DMS114 treated with DMSO at 0.1 percent for 48 hours (cell line): ENCODE measurements at regions not wholly inside any gene's neighbourhood (a gene's known extent, or its start where the extent isn't known, plus 50 kb on each side); places are given as distances from the start of the nearest gene placed in this dataset.

Source experiments
- DNase-seq: peaks from one replicate; lab custom pipeline; 2025; ENCODE audit not compliant: unreplicated experiment; lab: John Stamatoyannopoulos, UW

DNA sequence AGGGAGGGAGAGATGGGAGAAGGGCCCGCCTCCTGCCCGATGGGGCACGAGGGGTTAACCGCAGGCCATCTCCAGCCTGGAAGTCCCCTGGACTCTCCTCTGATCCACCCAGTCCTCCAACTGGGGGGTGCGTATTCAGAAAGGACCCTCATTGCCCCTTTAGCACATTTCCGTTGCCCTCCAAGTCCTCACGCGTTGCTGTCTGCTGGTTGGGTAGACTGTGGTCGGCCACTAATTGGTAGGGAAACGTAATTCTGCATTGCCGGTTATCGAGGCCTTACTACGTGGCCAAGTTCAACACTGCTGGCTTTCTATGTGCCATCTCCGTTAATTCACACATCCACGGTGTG, 103.4 kb downstream of the FOXL1 start:
- no peak for DNase-seq

DNA sequence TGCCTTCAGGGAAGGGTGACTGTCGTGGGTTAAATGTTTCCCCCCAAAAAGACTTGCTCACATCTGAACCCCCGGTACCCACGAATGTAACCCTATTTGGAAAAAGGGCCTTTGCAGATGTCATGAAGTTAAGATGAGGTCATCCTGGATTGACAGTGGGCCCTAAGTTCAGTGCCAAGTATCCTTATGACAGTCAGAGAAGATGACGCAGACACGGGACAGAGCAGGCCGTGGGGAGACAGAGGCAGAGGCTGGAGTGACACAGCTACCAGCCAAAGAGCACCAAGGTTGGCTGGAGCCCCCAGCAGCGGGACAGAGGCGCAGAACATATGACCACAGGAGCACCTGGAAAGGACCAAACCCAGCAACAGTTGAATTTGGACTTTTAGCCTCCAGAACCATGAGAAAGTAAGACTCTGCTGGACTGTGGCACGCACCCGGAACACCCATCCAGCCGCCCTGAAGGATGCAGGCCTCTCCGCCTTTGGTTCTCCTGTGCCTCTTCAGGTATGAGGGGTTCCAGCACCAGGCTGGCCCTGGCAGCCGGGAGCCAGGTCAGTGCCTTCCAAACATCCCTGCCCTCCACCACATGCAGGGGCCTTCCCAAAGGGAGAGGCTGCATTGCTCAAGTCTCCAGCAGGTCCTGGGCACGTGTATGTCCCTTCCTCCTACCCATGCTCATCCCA, 104.0 kb downstream of the FOXL1 start:
- no peak for DNase-seq

DNA sequence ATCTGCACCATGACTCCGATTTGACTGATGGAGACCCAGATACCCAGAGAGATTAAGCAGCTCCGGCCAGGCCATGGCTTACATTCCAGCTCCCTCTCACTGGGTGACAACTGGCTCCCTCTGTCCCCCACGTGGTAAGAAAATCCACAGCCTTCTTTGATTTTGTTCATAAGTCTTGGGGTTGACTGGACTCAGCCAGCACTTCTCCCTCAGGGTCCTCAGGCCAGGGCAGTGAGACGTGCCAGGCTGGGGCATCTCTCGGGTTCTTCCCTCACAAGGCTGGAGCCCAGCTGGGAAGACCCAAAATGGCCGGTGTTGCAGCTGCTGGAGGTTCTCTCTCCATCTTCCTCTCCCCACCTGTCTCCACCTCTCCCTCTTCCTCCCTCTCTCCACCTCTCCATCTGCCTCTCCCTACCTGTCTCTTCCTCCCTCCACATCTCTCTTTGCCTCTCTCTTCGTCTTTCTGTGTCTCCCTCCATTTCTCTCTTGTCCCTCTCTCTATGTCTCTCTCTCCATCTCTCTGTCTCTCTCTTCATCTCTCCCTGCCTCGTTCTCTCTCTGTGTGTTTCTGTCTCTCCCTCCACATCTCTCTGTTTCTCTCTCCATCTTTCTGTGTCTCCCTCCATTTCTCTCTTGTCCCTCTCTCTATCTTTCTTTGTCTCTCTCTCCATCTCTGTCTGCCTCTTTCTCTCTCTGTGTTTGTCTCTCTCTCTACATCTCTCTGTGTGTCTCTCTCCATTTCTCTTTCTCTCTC, 105.3 kb downstream of the FOXL1 start:
- no peak for DNase-seq

DNA sequence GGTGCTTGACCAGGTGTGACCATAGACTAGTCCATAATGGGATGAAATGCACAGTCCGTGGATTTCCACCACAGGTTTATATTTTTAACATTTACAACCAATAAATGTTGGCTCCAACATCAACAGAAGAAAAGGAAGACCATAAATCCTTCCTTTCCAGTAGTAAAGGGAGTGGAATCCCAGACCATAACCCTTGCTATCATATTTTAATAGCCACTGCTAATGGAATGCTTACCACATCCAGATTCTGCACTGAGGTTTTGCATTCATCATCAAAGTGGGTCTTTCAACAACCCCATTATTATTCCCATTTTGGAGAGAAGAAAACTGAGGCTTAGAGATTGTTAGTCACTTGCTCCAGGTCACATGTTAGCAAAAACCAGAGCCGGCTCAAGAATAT, 106.7 kb downstream of the FOXL1 start:
- no peak for DNase-seq

DNA sequence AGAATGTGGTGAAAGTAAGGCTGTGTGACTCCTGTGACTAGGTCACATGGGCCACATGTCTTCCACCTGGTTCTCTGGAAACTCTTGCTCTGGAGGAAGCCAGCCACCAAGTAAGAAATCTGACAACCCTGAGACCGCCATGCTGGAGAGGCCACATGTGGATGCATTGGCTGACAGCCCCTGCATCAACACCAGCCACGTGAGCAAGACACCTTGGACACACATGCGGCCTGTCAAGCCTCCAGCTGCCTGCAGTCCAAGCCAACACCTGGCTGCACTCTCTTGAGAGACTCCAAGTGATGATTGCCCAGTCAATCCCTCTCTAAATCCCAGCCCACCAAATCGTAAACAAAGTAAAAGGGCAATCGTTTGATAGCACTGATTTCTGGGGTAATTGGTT, 112.6 kb downstream of the FOXL1 start:
- no peak for DNase-seq

DNA sequence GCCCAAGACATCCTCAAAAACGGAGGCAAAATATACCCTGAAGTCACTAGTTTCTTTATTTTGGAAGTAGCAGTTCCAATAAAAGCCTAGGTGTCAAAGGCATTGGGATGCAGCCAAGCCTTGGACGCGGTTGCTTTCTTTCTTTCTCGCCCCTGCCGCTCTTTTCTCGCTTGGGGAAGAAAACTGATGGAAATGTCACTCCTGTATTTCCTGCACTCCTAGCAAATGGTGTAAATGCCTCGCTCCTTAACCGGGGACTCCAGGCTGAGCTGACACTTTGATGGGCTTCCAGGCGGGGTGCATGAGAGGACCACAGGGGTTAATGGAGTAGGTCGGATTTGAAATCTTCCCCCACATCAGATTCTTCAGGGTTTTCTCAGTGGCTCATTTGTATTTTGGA, 114.1 kb downstream of the FOXL1 start:
- no peak for DNase-seq

DNA sequence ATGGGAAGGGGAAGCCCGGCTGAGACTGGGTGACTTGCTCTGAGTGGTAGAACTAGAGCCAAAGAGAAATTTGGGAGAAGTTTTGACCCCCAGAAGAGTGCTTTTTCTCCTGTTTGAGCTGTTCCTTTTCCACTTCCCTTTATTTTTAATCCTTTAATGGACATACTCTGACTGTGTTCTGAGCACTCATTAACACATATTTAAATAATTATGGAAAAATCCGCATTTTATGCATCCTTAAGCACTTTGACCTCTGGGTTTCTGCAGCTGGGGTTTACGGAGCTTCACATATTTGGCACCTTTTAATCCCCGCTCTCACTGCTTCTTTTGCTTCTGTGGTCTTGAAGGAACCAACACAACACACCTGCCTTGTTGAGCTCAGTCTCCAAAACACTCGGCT, 114.7 kb downstream of the FOXL1 start:
- DNase-seq, result no peak

- DNase-seq, result no peak
Observed at GRCh38 chr16:86697715-86698114, 119.4 kb downstream of the FOXL1 start.

GRCh38 chr16:86700046-86700945, 121.9 kb downstream of the FOXL1 start:
- DNase-seq, result no peak

- DNase-seq, result no peak
Observed at GRCh38 chr16:86701286-86701975, 123.1 kb downstream of the FOXL1 start.

DNA sequence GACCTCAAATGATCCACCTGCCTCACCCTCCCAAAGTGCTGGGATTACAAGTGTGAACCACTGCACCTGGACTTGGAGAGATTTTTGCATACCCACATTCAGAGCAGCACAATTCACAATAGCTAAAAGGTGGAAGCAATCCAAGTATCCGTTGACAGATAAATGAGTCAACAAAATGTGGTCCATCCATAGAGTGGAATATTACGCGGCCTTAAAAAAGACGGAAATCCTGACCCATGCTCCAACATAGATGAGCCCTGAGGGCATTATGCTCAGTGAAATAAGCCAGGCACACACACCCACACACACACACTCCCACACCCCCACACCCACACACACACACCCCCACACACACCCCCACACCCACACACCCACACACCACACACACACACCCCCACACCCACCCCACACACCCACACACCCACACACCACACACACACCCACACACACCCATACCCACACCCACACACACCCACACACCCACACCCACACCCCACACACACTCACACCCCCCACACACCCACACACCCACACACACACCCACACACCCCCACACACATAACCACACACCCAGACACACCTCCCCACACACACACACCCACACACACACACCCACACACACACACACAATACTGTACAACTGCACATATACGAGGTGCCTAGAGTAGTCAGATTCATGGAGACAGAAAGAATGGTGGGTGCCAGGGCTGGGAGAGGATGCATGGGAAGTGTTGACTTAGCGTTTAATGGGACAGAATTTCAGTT, 124.7 kb downstream of the FOXL1 start:
- no peak for DNase-seq

- no peak for DNase-seq
Observed at GRCh38 chr16:86704516-86704915, 126.2 kb downstream of the FOXL1 start.

- no peak for DNase-seq
Observed at GRCh38 chr16:86706726-86707125, 128.4 kb downstream of the FOXL1 start.

- no peak for DNase-seq
Observed at GRCh38 chr16:86707171-86707570, 128.8 kb downstream of the FOXL1 start.

- DNase-seq, result no peak
Observed at GRCh38 chr16:86707581-86707980, 129.2 kb downstream of the FOXL1 start.

GRCh38 chr16:86708431-86708830, 130.1 kb downstream of the FOXL1 start:
- DNase-seq, result no peak

- no peak for DNase-seq
Observed at GRCh38 chr16:86709103-86709502, 130.8 kb downstream of the FOXL1 start.

GRCh38 chr16:86709902-86710601, 131.7 kb downstream of the FOXL1 start:
- DNase-seq, result no peak

- no peak for DNase-seq
Observed at GRCh38 chr16:86710602-86710950, 132.2 kb downstream of the FOXL1 start.
